Calu3 (cell line): ENCODE measurements at regions not wholly inside any gene's neighbourhood (a gene's known extent, or its start where the extent isn't known, plus 50 kb on each side); places are given as distances from the start of the nearest gene placed in this dataset.

Experiments
- BruUV-seq: library from RNA; stranded (reverse); fragments of 400-500 nt; replicated peaks from 2 replicates; lab custom pipeline; 2021; lab: Mats Ljungman, UMichigan
- CTCF ChIA-PET: fragments of 300-600 bp; sonication (Branson Sonifier 250); formaldehyde crosslinking; loops from one replicate; lab custom pipeline; 2022; ENCODE audit warnings: antibody characterized with exemption; lab: Charles Lee
- DNase-seq: peaks from one replicate; pipeline ENCODE4 v3.0.0; 2022
- H3K27ac Mint-ChIP-seq: one replicate; pipeline ENCODE4 v1.8.0; 2022; ENCODE audit warnings: mixed read lengths; ENCODE audit not compliant: unreplicated experiment
- H3K27me3 Mint-ChIP-seq: one replicate; pipeline ENCODE4 v1.8.0; 2022; ENCODE audit warnings: mixed read lengths; ENCODE audit not compliant: unreplicated experiment
- H3K36me3 Mint-ChIP-seq: one replicate; pipeline ENCODE4 v1.8.0; 2022; ENCODE audit warnings: mild to moderate bottlenecking, moderate library complexity, mixed read lengths; ENCODE audit not compliant: insufficient read depth, unreplicated experiment
- H3K4me1 Mint-ChIP-seq: one replicate; pipeline ENCODE4 v1.8.0; 2022; ENCODE audit warnings: mild to moderate bottlenecking, low read depth, mixed read lengths; ENCODE audit not compliant: unreplicated experiment
- H3K4me3 Mint-ChIP-seq: one replicate; pipeline ENCODE4 v1.8.0; 2022; ENCODE audit warnings: mild to moderate bottlenecking, low read depth, moderate library complexity, mixed read lengths; ENCODE audit not compliant: unreplicated experiment
- H3K9me3 Mint-ChIP-seq: one replicate; pipeline ENCODE4 v1.8.0; 2022; ENCODE audit warnings: low read depth, mixed read lengths; ENCODE audit not compliant: unreplicated experiment
- intact Hi-C: fragments of 100-400 bp; cut with micrococcal nuclease; formaldehyde crosslinking; loops from one replicate; pipeline ENCODE4 v1.10.0; 2022; ENCODE audit not compliant: unreplicated experiment
- TF ChIP-seq, protein P1 (sequence below): fragments of 200-600 bp; IDR thresholded peaks from one replicate; pipeline ENCODE4 v1.8.0; 2022; ENCODE audit warnings: antibody characterized with exemption; ENCODE audit not compliant: unreplicated experiment

DNA sequence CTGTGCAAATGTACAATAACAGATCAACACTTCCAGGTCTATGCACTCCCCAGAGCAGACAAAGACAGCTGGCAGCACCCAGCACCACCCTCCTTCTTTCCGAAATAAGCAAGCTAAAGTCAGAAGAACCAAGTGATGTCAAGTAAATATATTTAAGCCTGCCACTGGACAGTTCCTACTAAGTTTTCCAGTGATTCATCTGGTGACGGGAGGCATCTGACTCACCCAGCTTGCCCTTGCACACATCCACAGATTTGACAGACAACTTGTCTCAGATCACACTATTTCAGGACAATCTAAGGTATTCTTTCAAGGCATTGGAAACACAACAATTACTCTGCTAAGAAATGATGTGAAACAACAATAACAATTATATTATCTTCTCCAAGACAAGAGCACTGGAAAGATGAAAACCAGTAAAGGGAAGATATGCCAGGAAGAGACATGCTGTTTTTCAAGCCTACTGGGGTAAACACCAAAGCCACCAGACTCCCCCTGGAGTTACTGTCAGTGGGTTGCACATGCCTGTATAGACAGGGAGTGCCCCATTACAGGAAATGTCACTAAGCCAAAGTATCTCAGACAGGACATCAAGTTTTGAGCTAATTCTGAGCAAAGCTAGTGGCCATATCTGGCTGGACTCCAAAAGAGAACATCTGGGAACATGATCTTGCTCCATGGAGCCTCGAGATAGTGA, 287.9 kb upstream of the KLHL29 start:
- Mint-ChIP-seq H3K4me3 (no peak overlapping the region), H3K4me1 (no peaks in the 10 kb centered on the region), H3K27me3 (no peaks in the 10 kb centered on the region), H3K9me3 (no peaks in the 10 kb centered on the region), H3K36me3 (no peaks in the 10 kb centered on the region), H3K27ac (no peak overlapping the region)
- no peak for DNase-seq
- TF ChIP-seq, protein P1, sequence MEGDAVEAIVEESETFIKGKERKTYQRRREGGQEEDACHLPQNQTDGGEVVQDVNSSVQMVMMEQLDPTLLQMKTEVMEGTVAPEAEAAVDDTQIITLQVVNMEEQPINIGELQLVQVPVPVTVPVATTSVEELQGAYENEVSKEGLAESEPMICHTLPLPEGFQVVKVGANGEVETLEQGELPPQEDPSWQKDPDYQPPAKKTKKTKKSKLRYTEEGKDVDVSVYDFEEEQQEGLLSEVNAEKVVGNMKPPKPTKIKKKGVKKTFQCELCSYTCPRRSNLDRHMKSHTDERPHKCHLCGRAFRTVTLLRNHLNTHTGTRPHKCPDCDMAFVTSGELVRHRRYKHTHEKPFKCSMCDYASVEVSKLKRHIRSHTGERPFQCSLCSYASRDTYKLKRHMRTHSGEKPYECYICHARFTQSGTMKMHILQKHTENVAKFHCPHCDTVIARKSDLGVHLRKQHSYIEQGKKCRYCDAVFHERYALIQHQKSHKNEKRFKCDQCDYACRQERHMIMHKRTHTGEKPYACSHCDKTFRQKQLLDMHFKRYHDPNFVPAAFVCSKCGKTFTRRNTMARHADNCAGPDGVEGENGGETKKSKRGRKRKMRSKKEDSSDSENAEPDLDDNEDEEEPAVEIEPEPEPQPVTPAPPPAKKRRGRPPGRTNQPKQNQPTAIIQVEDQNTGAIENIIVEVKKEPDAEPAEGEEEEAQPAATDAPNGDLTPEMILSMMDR: no peak
- BruUV-seq: no TSS peak
- intact Hi-C loops: no loop called here
- CTCF ChIA-PET: no interaction called here

DNA sequence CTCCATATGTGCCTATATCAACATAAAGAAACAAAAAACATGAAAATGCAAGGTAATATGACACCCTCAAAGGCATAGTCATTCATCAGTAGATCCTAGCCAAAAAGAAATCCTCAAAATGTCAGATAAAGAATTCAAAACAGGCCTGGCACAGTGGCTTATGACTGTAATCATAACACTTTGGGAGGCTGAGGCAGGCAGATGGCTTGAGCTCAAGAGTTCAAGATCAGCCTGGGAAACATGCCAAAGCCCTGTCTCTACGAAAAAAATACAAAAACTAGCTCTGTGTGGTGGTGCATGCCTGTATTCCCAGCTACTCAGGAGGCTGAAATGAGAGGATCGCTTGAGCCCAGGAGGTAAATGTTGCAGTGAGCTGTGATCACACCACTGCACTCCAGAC, 284.6 kb upstream of the KLHL29 start:
- Mint-ChIP-seq H3K9me3 (no peaks in the 10 kb centered on the region), H3K27ac (no peak overlapping the region), H3K4me3 (no peak overlapping the region), H3K4me1 (no peaks in the 10 kb centered on the region), H3K36me3 (no peaks in the 10 kb centered on the region), H3K27me3 (peaks cover 19% of the 10 kb centered on the region)
- TF ChIP-seq, protein P1: no peak
- no peak for DNase-seq
- BruUV-seq: no TSS peak
- intact Hi-C loops: no loop called here
- CTCF ChIA-PET: no interaction called here

DNA sequence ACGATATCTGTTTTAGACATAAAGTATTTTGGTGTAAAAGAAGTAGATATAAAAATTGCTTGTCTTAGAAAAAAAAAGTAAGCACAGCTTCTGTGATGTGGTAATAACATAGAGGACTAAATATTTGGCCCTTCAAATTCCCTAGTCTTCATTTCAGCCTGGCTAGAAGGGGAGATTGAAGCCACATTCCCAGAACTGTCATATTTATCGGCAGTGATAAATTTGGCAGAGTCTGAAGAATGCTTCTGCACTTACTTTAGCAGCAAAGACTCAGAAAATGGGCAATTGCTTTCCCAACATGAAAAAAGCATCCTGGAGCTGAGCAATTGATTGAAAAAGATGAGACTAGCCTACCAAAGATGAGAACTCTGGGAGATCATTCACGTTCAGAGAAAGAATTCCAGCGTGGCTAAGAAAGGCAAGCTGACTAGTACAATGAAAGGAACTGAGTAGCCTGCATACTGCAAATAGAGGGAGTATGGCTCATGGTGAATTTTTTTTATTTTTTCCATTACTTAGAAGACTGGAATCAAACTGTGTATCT, 278.7 kb upstream of the KLHL29 start:
- intact Hi-C loops: no loop called here
- H3K27ac Mint-ChIP-seq: no peak overlapping the region
- CTCF ChIA-PET: no interaction called here
- no peak for DNase-seq
- no peaks in the 10 kb centered on the region for H3K4me1 Mint-ChIP-seq
- H3K27me3 Mint-ChIP-seq: peaks cover 19% of the 10 kb centered on the region
- H3K4me3 Mint-ChIP-seq: no peak overlapping the region
- no peaks in the 10 kb centered on the region for H3K9me3 Mint-ChIP-seq
- BruUV-seq: no TSS peak
- no peaks in the 10 kb centered on the region for H3K36me3 Mint-ChIP-seq
- TF ChIP-seq, protein P1: no peak

DNA sequence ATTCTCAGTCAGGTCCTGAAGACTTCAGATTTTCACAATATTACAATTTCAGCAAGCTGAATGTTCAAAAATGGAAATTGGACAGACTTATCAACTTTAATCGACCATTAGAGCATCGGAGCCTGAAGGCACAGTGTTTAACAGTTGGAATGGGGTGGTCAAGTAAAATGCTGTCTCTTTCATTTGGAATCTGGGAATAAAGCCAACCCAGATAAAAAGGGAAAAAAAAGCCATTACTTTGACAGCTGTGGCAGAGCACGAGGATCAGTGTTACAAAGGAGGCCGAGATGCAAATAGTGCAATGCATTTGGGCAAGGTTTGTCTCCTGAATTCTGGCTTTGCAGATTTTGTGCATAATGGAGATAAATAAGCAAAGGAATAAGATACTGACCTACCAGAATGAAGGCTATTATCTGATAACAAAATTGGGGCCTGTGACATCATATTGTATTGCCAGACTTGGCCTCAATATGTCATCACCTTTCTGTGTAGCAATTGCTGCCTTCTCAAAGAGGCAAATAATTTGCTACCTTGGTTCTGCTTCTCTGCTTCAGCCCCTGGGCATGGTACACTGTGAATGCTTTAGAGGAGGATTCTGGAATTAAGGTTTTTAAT, 277.5 kb upstream of the KLHL29 start:
- DNase-seq: no peak
- CTCF ChIA-PET: no interaction called here
- Mint-ChIP-seq H3K27ac (no peak overlapping the region), H3K4me3 (no peak overlapping the region), H3K27me3 (peaks cover 19% of the 10 kb centered on the region), H3K4me1 (no peaks in the 10 kb centered on the region), H3K9me3 (no peaks in the 10 kb centered on the region), H3K36me3 (no peaks in the 10 kb centered on the region)
- no TSS peak for BruUV-seq
- intact Hi-C loops: no loop called here
- TF ChIP-seq, protein P1: no peak
